ENCODE measurements at regions not wholly inside any gene's neighbourhood (a gene's known extent, or its start where the extent isn't known, plus 50 kb on each side); places are given as distances from the start of the nearest gene placed in this dataset.
A peak's percentile ranks its signal among the peaks of the same experiment; 100 is the strongest.

DNA sequence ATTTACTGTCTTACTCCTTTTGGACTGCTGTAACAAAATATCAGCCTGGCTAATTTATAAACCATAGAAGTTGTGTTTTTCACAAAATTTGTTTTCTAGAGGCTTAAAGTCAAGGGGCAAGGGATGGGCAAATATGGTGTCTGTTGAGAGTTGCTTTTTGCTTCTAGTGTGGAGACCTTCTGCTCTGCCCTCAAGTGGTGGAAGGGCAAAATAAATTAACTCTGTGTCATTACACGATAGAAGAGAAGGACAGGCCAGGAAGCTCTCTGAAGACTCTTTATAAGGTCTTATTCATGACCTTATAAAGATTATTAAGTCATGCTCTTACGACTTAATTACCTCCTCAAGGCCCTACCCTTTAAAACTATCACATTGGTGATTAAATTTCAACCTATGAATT, 181.2 kb upstream of the LRATD1 start:
- Histone ChIP-seq H3K4ac (ENCODE audit: low read depth, low read length) (no peak overlapping the region), H3K23ac (ENCODE audit: insufficient read length, low read depth, low read length) (no peak overlapping the region), H3K14ac (ENCODE audit: insufficient read depth, low read length) (no peak overlapping the region), H2BK12ac (ENCODE audit: insufficient read length, low read depth, low read length) (no peak overlapping the region), H3K18ac (ENCODE audit: insufficient read length, low read depth, low read length) (no peak overlapping the region), H3T11ph (ENCODE audit: low read length) (no peak overlapping the region), H3K9ac (ENCODE audit: extremely low read depth, insufficient read length, low read length) (no peak overlapping the region), H4K91ac (ENCODE audit: insufficient read length, low read depth, low read length) (no peak overlapping the region), H3K4me1 (ENCODE audit: insufficient read depth, low read length) (no peaks in the 10 kb centered on the region), H3K79me1 (ENCODE audit: insufficient read depth, low read depth, low read length, poor library complexity, severe bottlenecking) (no peaks in the 10 kb centered on the region), H2AFZ (ENCODE audit: low read length) (no peak overlapping the region), H2BK20ac (ENCODE audit: low read depth, low read length, poor library complexity, severe bottlenecking) (no peak overlapping the region), H3K56ac (ENCODE audit: insufficient read length, low read depth, low read length) (no peak overlapping the region), H3K27me3 (ENCODE audit: insufficient read depth, low read length) (no peaks in the 10 kb centered on the region), H3K79me2 (ENCODE audit: insufficient read depth, low read length) (no peaks in the 10 kb centered on the region), H2AK5ac (ENCODE audit: insufficient read length, low read length) (no peak overlapping the region), H2BK120ac (ENCODE audit: low read depth, low read length, poor library complexity, severe bottlenecking) (no peak overlapping the region), H2BK5ac (ENCODE audit: insufficient read length, low read length) (no peak overlapping the region), H3K23me2 (ENCODE audit: insufficient read length, low read depth, low read length, poor library complexity, severe bottlenecking) (no peaks in the 10 kb centered on the region), H2BK15ac (ENCODE audit: low read depth, low read length) (no peak overlapping the region), H3K27ac (ENCODE audit: insufficient read length, low read depth, low read length) (no peak overlapping the region), H3K4me2 (ENCODE audit: insufficient read depth, insufficient read length, low read length) (no peak overlapping the region), H3K9me3 (ENCODE audit: control insufficient read depth, low read depth, low read length) (peaks cover 3% of the 10 kb centered on the region), H4K20me1 (ENCODE audit: control insufficient read depth, insufficient read depth, insufficient read length) (no peaks in the 10 kb centered on the region), H4K8ac (replicated peaks; ENCODE audit: insufficient read length, low read depth, low read length) (no peak overlapping the region), H4K5ac (ENCODE audit: insufficient read length, low read depth, low read length) (no peak overlapping the region)
- H3K27ac Mint-ChIP-seq, result no peak overlapping the region
- WGBS (ENCODE audit: extremely low coverage, insufficient read length, low lambda C conversion rate), result no CpG with 5 or more reads among the region's 2 CpGs
- no peak overlapping the region for H3K4me3 Mint-ChIP-seq
- TF ChIP-seq, protein P1, sequence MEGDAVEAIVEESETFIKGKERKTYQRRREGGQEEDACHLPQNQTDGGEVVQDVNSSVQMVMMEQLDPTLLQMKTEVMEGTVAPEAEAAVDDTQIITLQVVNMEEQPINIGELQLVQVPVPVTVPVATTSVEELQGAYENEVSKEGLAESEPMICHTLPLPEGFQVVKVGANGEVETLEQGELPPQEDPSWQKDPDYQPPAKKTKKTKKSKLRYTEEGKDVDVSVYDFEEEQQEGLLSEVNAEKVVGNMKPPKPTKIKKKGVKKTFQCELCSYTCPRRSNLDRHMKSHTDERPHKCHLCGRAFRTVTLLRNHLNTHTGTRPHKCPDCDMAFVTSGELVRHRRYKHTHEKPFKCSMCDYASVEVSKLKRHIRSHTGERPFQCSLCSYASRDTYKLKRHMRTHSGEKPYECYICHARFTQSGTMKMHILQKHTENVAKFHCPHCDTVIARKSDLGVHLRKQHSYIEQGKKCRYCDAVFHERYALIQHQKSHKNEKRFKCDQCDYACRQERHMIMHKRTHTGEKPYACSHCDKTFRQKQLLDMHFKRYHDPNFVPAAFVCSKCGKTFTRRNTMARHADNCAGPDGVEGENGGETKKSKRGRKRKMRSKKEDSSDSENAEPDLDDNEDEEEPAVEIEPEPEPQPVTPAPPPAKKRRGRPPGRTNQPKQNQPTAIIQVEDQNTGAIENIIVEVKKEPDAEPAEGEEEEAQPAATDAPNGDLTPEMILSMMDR (conservative IDR thresholded peaks at IDR 0.05), result peak; percentile 48; the same call in 2 of the 3 replicates
- peaks cover 2 to 10% (median 3%) of the 10 kb centered on the region in 3 experiments; a peak in 4 of 7 replicates for H3K36me3 Mint-ChIP-seq (ENCODE audit: insufficient read depth in 1 of 3, low read depth in 3 of 3)
- H3K4me1 Mint-ChIP-seq, result no peaks in the 10 kb centered on the region
- peaks cover 13 to 19% of the 10 kb centered on the region in 2 experiments for H3K9me3 Mint-ChIP-seq
- no peaks in the 10 kb centered on the region for H3K27me3 Mint-ChIP-seq (ENCODE audit: low read depth)
- no peak for DNase-seq
